Endometrial microvascular endothelial cells (primary cell): ENCODE measurements at regions not wholly inside any gene's neighbourhood (a gene's known extent, or its start where the extent isn't known, plus 50 kb on each side); places are given as distances from the start of the nearest gene placed in this dataset.
"Not testable (repeated sequence)": the region's sequence is repeated elsewhere in the genome, so short reads cannot be mapped to it uniquely, and the experiment has no call there.

Source experiments
- in situ Hi-C: cut with HindIII; loops from 2 replicates; pipeline ENCODE4 v1.10.0; 2017; ENCODE audit warnings: low sequenced_read_pairs, low pct_unique_long_range_greater_than_20kb; ENCODE audit errors: inconsistent ontology term

GRCh38 chr4:124932447-124932846 lies 219.9 kb upstream of the ANKRD50 start:
- in situ Hi-C loops, result loop anchor here (25.0 kb wide), 1 partner anchor 220 kb away; the partner anchor contains the start of gene ANKRD50

GRCh38 chr4:124931050-124931449 lies 218.5 kb upstream of the ANKRD50 start:
- in situ Hi-C loops, result loop anchor here (25.0 kb wide), 1 partner anchor 219 kb away; the partner anchor contains the start of gene ANKRD50

DNA sequence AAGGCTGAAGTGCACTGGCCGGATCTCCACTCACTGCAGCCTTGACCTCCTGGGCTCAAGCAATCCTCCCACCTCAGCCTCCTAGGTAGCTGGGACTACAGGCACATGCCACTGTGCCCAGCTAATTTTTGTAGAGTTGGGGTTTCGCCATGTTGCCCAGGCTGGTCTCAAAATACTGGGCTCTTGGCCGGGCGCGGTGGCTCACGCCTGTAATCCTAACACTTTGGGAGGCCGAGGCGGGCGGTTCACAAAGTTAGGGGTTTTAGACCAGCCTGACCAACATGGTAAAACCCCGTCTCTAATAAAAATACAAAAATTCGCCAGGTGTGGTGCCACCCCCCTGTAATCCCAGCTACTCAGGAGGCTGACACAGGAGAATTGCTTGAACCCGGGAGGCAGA lies 210.2 kb upstream of the ANKRD50 start:
- in situ Hi-C loops, result not testable (repeated sequence)

DNA sequence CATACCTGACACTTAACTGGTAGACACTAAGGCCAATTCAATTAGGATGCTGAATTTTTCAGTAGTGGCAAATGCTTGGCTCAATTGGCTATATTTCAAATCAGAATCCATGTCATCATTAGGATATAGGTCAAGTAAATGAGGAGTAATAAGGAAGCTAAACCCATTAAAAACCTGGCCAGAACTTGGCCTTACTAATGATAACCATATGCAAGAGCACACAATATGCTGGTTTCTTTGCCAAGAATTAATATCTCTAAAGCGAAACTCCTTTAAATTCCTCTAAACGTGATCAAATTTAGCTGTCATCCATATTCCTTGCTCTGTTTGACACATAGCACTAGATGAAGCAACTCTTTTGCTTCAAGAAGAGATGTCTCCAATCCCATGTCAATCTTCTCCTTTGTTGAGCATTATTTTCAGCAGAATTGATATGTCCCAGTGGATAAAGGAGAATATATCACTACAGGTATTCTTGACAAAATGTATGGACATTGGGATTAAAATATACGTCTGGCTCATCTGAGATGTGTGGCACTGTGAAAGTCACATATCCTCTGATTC lies 206.1 kb upstream of the ANKRD50 start:
- in situ Hi-C loops, result no loop called here

GRCh38 chr4:124915073-124915472 lies 202.5 kb upstream of the ANKRD50 start:
- in situ Hi-C loops, result no loop called here

DNA sequence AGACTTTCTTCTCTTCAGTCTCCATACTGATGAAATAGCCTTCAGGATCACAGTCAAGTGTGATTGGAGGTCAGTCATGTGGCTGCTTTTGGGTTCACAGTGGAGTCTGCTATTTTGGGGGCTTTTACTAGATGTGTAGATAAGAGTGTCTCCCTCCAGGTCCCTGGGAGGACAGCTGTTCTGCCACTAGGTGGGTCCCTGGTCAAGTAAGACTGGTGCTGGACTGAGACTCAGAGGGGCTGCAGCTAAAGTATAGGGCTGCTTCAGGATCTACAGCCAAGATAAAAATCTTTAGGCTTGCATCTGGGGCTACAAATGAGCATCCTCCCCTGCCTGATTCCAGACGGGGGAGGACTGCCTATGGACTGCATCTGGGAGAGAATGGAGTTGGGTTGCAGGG lies 200.7 kb upstream of the ANKRD50 start:
- in situ Hi-C loops, result no loop called here

- in situ Hi-C loops, result no loop called here
Measured at GRCh38 chr4:124910327-124910726, 197.8 kb upstream of the ANKRD50 start.

GRCh38 chr4:124907881-124908280 lies 195.3 kb upstream of the ANKRD50 start:
- in situ Hi-C loops, result no loop called here

GRCh38 chr4:124905441-124905840 lies 192.9 kb upstream of the ANKRD50 start:
- in situ Hi-C loops, result no loop called here

GRCh38 chr4:124904723-124905388 lies 192.3 kb upstream of the ANKRD50 start:
- in situ Hi-C loops, result no loop called here

GRCh38 chr4:124903995-124904722 lies 191.6 kb upstream of the ANKRD50 start:
- in situ Hi-C loops, result no loop called here

DNA sequence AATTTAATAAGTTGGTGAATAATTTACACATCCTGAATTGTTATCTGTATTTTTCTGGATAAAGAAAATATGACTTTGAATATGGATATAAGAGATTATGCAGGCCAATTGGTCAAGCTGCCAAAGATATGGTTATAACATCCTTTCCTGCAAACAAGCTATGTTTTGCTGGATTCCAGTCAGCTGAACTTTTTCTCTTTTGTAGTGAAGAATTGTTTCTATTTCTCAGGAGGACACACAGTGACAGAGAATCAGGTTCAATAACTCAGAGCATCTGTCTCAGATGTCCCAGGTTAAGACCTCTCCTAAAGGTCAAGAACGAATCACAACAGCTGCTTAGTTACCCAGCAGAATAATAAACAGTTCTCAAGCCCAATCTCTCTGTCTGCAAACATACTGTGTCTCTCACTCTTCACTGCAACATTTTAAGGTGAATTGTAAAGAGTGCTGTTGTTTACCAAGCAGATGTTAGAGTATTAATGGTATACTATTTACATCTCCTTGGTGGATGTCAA lies 189.5 kb upstream of the ANKRD50 start:
- in situ Hi-C loops, result no loop called here

DNA sequence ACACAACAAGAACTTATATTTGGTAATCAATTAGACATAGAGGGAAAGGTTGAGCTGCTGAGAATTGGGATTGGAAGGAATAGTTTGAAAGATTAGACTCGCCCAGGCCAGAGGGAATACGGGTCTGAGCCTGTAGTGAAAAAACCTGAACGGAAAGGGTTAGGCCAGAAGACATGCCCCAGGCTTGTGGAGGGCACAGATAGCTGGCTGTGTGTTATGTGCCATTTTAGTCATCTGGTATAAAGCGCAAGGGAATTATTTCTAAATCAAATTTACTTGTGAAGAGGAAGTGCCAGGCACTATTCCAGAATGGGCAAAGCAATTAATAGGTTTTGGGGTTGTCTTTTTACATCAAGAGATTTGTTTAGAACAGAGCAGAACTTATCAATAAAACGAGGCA lies 187.5 kb upstream of the ANKRD50 start:
- in situ Hi-C loops, result no loop called here

DNA sequence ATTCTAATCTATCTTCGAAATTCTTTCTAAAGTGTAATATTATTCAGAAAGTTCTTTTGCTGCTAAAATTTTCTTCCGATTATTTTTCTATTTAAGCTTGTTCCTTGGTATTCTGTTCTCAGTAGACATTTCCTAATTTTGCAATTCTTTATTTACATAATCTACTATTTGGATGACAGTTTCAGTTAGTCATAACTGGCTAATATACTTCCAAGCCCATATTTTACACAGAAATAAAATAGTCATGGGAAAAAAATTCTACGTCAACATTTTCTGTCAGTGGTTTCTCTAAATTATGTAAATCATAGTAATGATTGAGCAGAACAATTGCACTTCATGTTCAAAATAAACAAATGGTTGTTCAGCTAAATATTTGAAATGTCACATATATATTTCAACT lies 178.0 kb upstream of the ANKRD50 start:
- in situ Hi-C loops, result no loop called here

- in situ Hi-C loops, result no loop called here
Measured at GRCh38 chr4:124887739-124888138, 175.2 kb upstream of the ANKRD50 start.

- in situ Hi-C loops, result no loop called here
Measured at GRCh38 chr4:124884316-124884715, 171.8 kb upstream of the ANKRD50 start.

- in situ Hi-C loops, result no loop called here
Measured at GRCh38 chr4:124883632-124884031, 171.1 kb upstream of the ANKRD50 start.

- in situ Hi-C loops, result no loop called here
Measured at GRCh38 chr4:124879195-124879594, 166.7 kb upstream of the ANKRD50 start.

DNA sequence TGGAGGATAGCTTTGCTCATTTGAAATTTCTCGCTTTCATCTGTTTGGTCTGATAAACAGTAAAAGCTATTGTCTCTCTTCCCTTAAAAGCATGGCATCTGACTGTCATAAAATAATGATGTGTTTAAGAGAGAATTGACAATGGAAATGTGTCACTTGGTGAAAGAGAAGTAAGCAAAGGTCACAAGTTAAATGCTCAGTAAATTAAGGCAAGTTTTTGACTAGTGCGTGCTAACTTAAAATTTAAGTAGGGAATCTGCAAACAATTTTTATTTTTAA lies 161.6 kb upstream of the ANKRD50 start:
- in situ Hi-C loops, result no loop called here
